Gastroesophageal sphincter (tissue), 3 donors: ENCODE measurements at regions not wholly inside any gene's neighbourhood (a gene's known extent, or its start where the extent isn't known, plus 50 kb on each side); places are given as distances from the start of the nearest gene placed in this dataset.

ENCODE experiments used
- CTCF ChIP-seq, 4 experiments: fragments of 200-600 bp in 2 of 4; fragments of 450-650 bp in 2 of 4; sonication (generic) in 1 of 4; IDR thresholded peaks; one replicate each; pipeline ENCODE4 v1.5.1; 2017 to 2019; ENCODE audit warnings: antibody characterized with exemption in 4 of 4, mild to moderate bottlenecking in 2 of 4, moderate library complexity in 2 of 4
- POLR2A ChIP-seq, 2 donors: fragments of 450-650 bp; IDR thresholded peaks; one replicate each; pipeline ENCODE4 v1.6.1; 2017; ENCODE audit warnings: antibody characterized with exemption in 2 of 2, mild to moderate bottlenecking in 2 of 2, moderate library complexity in 1 of 2
- POLR2AphosphoS5 ChIP-seq: sonication (generic); formaldehyde crosslinking; IDR thresholded peaks from one replicate; pipeline ENCODE4 v1.6.1; 2017; ENCODE audit warnings: antibody characterized with exemption

GRCh38 chr2:187819624-187820023 is 265.4 kb upstream of the TFPI start:
- TF ChIP-seq CTCF (IDR thresholded peaks at IDR 0.05) (no peak), POLR2A (IDR thresholded peaks at IDR 0.05) (no peak), POLR2AphosphoS5 (no peak)
